ENCODE measurements at regions not wholly inside any gene's neighbourhood (a gene's known extent, or its start where the extent isn't known, plus 50 kb on each side); places are given as distances from the start of the nearest gene placed in this dataset.

DNA sequence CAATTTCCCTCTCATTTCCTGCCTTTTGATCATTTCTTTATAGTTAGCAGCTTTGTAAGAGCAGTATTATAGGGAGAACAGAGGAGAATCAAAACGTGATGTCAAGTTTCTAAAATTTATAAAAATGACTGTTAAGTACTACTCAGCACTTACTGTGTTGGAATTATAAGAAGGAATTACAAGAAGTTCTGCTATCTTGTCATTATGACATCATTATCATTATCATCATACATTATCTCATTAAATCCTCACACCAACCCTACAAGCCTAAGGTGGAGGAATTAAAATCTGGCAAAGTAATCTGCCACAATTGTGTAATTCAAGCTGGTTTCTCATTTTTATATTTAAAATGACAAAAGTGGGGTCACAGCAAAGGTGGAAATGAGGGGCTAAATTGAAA lies 316.2 kb upstream of the CD180 start:
- TF ChIP-seq FOXP2 (optimal IDR thresholded peaks at IDR 0.05; ENCODE audit: borderline replicate concordance, extremely low read depth, extremely low read length, insufficient read depth) (no peak), REST (IDR thresholded peaks at IDR 0.05; ENCODE audit: insufficient read depth in 1 of 2, low read depth in 2 of 2, low read length in 2 of 2) (no peak), TAF1 (IDR thresholded peaks at IDR 0.05; ENCODE audit: borderline replicate concordance, insufficient read depth, low read length) (no peak), POLR2AphosphoS5 (IDR thresholded peaks at IDR 0.05; ENCODE audit: low read depth, low read length) (no peak)

Measured in PFSK-1 (cell line).